ENCODE measurements at regions not wholly inside any gene's neighbourhood (a gene's known extent, or its start where the extent isn't known, plus 50 kb on each side); places are given as distances from the start of the nearest gene placed in this dataset.
"Not testable (repeated sequence)": the region's sequence is repeated elsewhere in the genome, so short reads cannot be mapped to it uniquely, and the experiment has no call there.

- DNase-seq (ENCODE audit: low read depth in 2 of 2); H3K9ac ChIP-seq (ENCODE audit: insufficient read depth, low read length): not testable (repeated sequence)
Measured at GRCh38 chr1:146522812-146523211, 294.0 kb upstream of the NOTCH2NLA start.

GRCh38 chr1:146522345-146522744 is 293.5 kb upstream of the NOTCH2NLA start:
- not testable (repeated sequence) for H3K9me3 ChIP-seq (ENCODE audit: control insufficient read depth, insufficient read depth, low read depth, low read length); H3K79me2 ChIP-seq (ENCODE audit: control insufficient read depth, insufficient read depth, low read length); H4K20me1 ChIP-seq (ENCODE audit: control insufficient read depth, extremely low read depth, insufficient read depth, low read length); H3K27me3 ChIP-seq (ENCODE audit: control insufficient read depth, insufficient read depth, low read length); H3K27ac ChIP-seq (ENCODE audit: insufficient read depth, low read length); H3K4me1 ChIP-seq (ENCODE audit: control insufficient read depth, extremely low read depth, insufficient read depth, low read length); H3K4me3 ChIP-seq (replicated peaks in 1 of 4; ENCODE audit: control extremely low read depth in 1 of 4, insufficient read depth in 1 of 4, low read depth in 3 of 4, low read length in 4 of 4); H3K4me2 ChIP-seq (ENCODE audit: extremely low read depth, insufficient read depth, low read length); H3K36me3 ChIP-seq (ENCODE audit: control insufficient read depth, insufficient read depth, low read length); H3K9ac ChIP-seq (ENCODE audit: insufficient read depth, low read length); H2AFZ ChIP-seq (ENCODE audit: low read length); DNase-seq (ENCODE audit: low read depth in 2 of 2)

More at GRCh38 chr1:146522812-146523211, 294.0 kb upstream of the NOTCH2NLA start:
- H2AFZ ChIP-seq (ENCODE audit: low read length); H3K4me3 ChIP-seq (replicated peaks in 1 of 4; ENCODE audit: control extremely low read depth in 1 of 4, insufficient read depth in 1 of 4, low read depth in 3 of 4, low read length in 4 of 4); H3K79me2 ChIP-seq (ENCODE audit: control insufficient read depth, insufficient read depth, low read length); H3K27me3 ChIP-seq (ENCODE audit: control insufficient read depth, insufficient read depth, low read length); H3K36me3 ChIP-seq (ENCODE audit: control insufficient read depth, insufficient read depth, low read length); H3K27ac ChIP-seq (ENCODE audit: insufficient read depth, low read length); H3K4me2 ChIP-seq (ENCODE audit: extremely low read depth, insufficient read depth, low read length); H3K9me3 ChIP-seq (ENCODE audit: control insufficient read depth, insufficient read depth, low read depth, low read length); H3K4me1 ChIP-seq (ENCODE audit: control insufficient read depth, extremely low read depth, insufficient read depth, low read length); H4K20me1 ChIP-seq (ENCODE audit: control insufficient read depth, extremely low read depth, insufficient read depth, low read length): not testable (repeated sequence)

GRCh38 chr1:146521804-146522203 is 293.0 kb upstream of the NOTCH2NLA start:
- not testable (repeated sequence) for H3K4me3 ChIP-seq (replicated peaks in 1 of 4; ENCODE audit: control extremely low read depth in 1 of 4, insufficient read depth in 1 of 4, low read depth in 3 of 4, low read length in 4 of 4); H3K79me2 ChIP-seq (ENCODE audit: control insufficient read depth, insufficient read depth, low read length); H3K4me2 ChIP-seq (ENCODE audit: extremely low read depth, insufficient read depth, low read length); H3K4me1 ChIP-seq (ENCODE audit: control insufficient read depth, extremely low read depth, insufficient read depth, low read length); H3K36me3 ChIP-seq (ENCODE audit: control insufficient read depth, insufficient read depth, low read length); H3K27ac ChIP-seq (ENCODE audit: insufficient read depth, low read length); DNase-seq (ENCODE audit: low read depth in 2 of 2); H3K9ac ChIP-seq (ENCODE audit: insufficient read depth, low read length); H3K27me3 ChIP-seq (ENCODE audit: control insufficient read depth, insufficient read depth, low read length); H3K9me3 ChIP-seq (ENCODE audit: control insufficient read depth, insufficient read depth, low read depth, low read length); H2AFZ ChIP-seq (ENCODE audit: low read length); H4K20me1 ChIP-seq (ENCODE audit: control insufficient read depth, extremely low read depth, insufficient read depth, low read length)

GRCh38 chr1:146513754-146514153 is 284.9 kb upstream of the NOTCH2NLA start:
- not testable (repeated sequence) for H3K27ac ChIP-seq (ENCODE audit: insufficient read depth, low read length); H3K27me3 ChIP-seq (ENCODE audit: control insufficient read depth, insufficient read depth, low read length); H3K4me1 ChIP-seq (ENCODE audit: control insufficient read depth, extremely low read depth, insufficient read depth, low read length); H3K36me3 ChIP-seq (ENCODE audit: control insufficient read depth, insufficient read depth, low read length); H2AFZ ChIP-seq (ENCODE audit: low read length); H4K20me1 ChIP-seq (ENCODE audit: control insufficient read depth, extremely low read depth, insufficient read depth, low read length); H3K4me3 ChIP-seq (replicated peaks in 1 of 4; ENCODE audit: control extremely low read depth in 1 of 4, insufficient read depth in 1 of 4, low read depth in 3 of 4, low read length in 4 of 4); H3K9ac ChIP-seq (ENCODE audit: insufficient read depth, low read length); DNase-seq (ENCODE audit: low read depth in 2 of 2); H3K79me2 ChIP-seq (ENCODE audit: control insufficient read depth, insufficient read depth, low read length); H3K4me2 ChIP-seq (ENCODE audit: extremely low read depth, insufficient read depth, low read length); H3K9me3 ChIP-seq (ENCODE audit: control insufficient read depth, insufficient read depth, low read depth, low read length)

DNA sequence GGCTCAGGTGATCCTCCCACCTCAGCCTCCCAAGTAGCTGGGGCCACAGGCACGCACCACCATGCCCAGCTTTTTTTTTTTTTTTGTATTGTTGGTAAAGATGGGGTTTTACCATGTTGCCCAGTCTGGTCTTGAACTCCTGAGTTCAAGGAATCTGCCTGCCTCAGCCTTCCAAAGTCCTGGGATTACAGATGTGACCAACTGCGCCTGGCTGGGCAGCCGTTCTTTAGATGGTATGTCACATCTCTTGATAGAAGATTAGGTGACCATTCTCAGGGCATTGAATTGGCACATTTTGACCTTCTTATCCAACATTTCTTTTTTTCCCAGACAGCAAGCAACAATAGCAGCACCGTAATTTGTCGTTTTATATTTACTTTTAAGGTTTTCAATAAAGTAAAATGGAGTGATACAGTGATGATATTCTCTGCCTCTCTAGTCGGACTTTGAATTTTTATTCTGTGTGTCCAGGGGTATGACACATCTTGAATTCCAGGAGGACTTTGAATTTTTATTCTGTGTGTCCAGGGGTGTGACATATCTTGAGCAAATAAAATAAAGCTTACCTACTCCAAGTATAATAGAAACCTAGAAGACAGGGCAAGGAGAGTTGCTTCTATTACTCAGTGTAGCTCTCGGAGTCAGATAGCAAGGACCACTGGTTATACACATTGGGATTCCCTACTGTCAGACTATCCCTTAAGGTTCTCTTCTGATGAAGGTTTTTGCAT is 282.4 kb upstream of the NOTCH2NLA start:
- not testable (repeated sequence) for H2AFZ ChIP-seq (ENCODE audit: low read length); DNase-seq (ENCODE audit: low read depth in 2 of 2); H3K4me3 ChIP-seq (replicated peaks in 1 of 4; ENCODE audit: control extremely low read depth in 1 of 4, insufficient read depth in 1 of 4, low read depth in 3 of 4, low read length in 4 of 4); H3K27ac ChIP-seq (ENCODE audit: insufficient read depth, low read length); H3K36me3 ChIP-seq (ENCODE audit: control insufficient read depth, insufficient read depth, low read length); H4K20me1 ChIP-seq (ENCODE audit: control insufficient read depth, extremely low read depth, insufficient read depth, low read length); H3K4me2 ChIP-seq (ENCODE audit: extremely low read depth, insufficient read depth, low read length); H3K9ac ChIP-seq (ENCODE audit: insufficient read depth, low read length); H3K79me2 ChIP-seq (ENCODE audit: control insufficient read depth, insufficient read depth, low read length); H3K27me3 ChIP-seq (ENCODE audit: control insufficient read depth, insufficient read depth, low read length); H3K4me1 ChIP-seq (ENCODE audit: control insufficient read depth, extremely low read depth, insufficient read depth, low read length); H3K9me3 ChIP-seq (ENCODE audit: control insufficient read depth, insufficient read depth, low read depth, low read length)

DNA sequence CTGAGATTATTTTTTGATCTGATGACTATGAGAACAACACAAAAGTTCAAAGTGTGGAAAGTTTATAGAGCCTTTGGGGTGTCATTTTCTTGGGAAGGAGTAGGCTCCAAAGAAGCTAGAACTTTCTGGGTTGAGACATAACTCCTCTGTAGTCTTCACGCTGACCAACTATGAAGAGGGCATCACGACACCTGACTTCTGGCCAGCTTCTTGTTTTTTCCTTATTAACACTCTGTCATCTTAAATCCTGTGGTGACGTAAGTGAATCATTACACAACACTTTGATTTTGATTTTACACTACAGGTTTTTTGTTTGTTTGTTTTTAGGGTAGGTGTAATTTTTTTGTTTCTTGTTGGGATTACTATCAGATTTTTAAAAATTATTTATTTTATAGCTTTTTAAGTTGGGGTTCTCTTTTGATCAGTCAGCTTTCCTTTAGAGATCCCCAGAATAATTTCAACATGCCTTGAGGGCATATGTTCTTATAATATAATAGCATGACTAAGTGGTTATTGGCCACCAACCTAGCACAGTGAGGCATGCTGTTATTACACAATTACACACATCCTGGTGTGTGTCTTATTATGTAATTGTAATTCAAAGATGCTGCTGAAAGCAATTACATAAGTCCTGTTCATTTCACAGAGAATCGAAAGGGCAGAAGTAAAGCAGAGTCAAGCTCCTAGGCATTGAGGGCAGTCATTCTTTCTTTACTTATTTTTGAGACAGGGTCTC is 281.6 kb upstream of the NOTCH2NLA start:
- not testable (repeated sequence) for H4K20me1 ChIP-seq (ENCODE audit: control insufficient read depth, extremely low read depth, insufficient read depth, low read length); H3K9ac ChIP-seq (ENCODE audit: insufficient read depth, low read length); H3K36me3 ChIP-seq (ENCODE audit: control insufficient read depth, insufficient read depth, low read length); H3K27ac ChIP-seq (ENCODE audit: insufficient read depth, low read length); H2AFZ ChIP-seq (ENCODE audit: low read length); H3K27me3 ChIP-seq (ENCODE audit: control insufficient read depth, insufficient read depth, low read length); H3K79me2 ChIP-seq (ENCODE audit: control insufficient read depth, insufficient read depth, low read length); H3K4me1 ChIP-seq (ENCODE audit: control insufficient read depth, extremely low read depth, insufficient read depth, low read length); H3K4me3 ChIP-seq (replicated peaks in 1 of 4; ENCODE audit: control extremely low read depth in 1 of 4, insufficient read depth in 1 of 4, low read depth in 3 of 4, low read length in 4 of 4); DNase-seq (ENCODE audit: low read depth in 2 of 2); H3K4me2 ChIP-seq (ENCODE audit: extremely low read depth, insufficient read depth, low read length); H3K9me3 ChIP-seq (ENCODE audit: control insufficient read depth, insufficient read depth, low read depth, low read length)
